GM21786 (cell line): ENCODE measurements at regions not wholly inside any gene's neighbourhood (a gene's known extent, or its start where the extent isn't known, plus 50 kb on each side); places are given as distances from the start of the nearest gene placed in this dataset.
"Not testable (repeated sequence)": the region's sequence is repeated elsewhere in the genome, so short reads cannot be mapped to it uniquely, and the experiment has no call there.

ENCODE experiments used
- ATAC-seq: cut with Tn5 transposase; IDR thresholded peaks from one replicate; pipeline ENCODE4 v1.9.1; 2021; ENCODE audit not compliant: unreplicated experiment

- ATAC-seq: no peak
These were observed 261.8 kb upstream of the CYRIA start for GRCh38 chr2:16927398-16927797.

- no peak for ATAC-seq
These were observed 259.5 kb upstream of the CYRIA start for GRCh38 chr2:16925145-16925544.

GRCh38 chr2:16915341-16915755, 249.7 kb upstream of the CYRIA start:
- not testable (repeated sequence) for ATAC-seq

GRCh38 chr2:16911746-16912145, 246.1 kb upstream of the CYRIA start:
- no peak for ATAC-seq

GRCh38 chr2:16908656-16909055, 243.0 kb upstream of the CYRIA start:
- no peak for ATAC-seq

GRCh38 chr2:16907645-16908282, 242.1 kb upstream of the CYRIA start:
- no peak for ATAC-seq

GRCh38 chr2:16905325-16905724, 239.7 kb upstream of the CYRIA start:
- ATAC-seq: not testable (repeated sequence)

- ATAC-seq: peak; percentile 85
These were observed 234.9 kb upstream of the CYRIA start for GRCh38 chr2:16900405-16901025.

GRCh38 chr2:16899958-16900357, 234.3 kb upstream of the CYRIA start:
- ATAC-seq: no peak

GRCh38 chr2:16890081-16890480, 224.4 kb upstream of the CYRIA start:
- no peak for ATAC-seq

- ATAC-seq: no peak
These were observed 219.4 kb upstream of the CYRIA start for GRCh38 chr2:16885027-16885426.

- no peak for ATAC-seq
These were observed 217.1 kb upstream of the CYRIA start for GRCh38 chr2:16882706-16883105.

- no peak for ATAC-seq
These were observed 215.5 kb upstream of the CYRIA start for GRCh38 chr2:16881122-16881521.

- no peak for ATAC-seq
These were observed 205.8 kb upstream of the CYRIA start for GRCh38 chr2:16871411-16871810.

GRCh38 chr2:16870491-16871076, 204.9 kb upstream of the CYRIA start:
- ATAC-seq: no peak

GRCh38 chr2:16869711-16870110, 204.1 kb upstream of the CYRIA start:
- no peak for ATAC-seq

- ATAC-seq: no peak
These were observed 196.8 kb upstream of the CYRIA start for GRCh38 chr2:16862471-16862870.

- ATAC-seq: no peak
These were observed 195.9 kb upstream of the CYRIA start for GRCh38 chr2:16861530-16861929.

GRCh38 chr2:16861111-16861510, 195.5 kb upstream of the CYRIA start:
- ATAC-seq: no peak

- ATAC-seq: no peak
These were observed 195.0 kb upstream of the CYRIA start for GRCh38 chr2:16860627-16861026.

GRCh38 chr2:16855183-16855582, 189.5 kb upstream of the CYRIA start:
- ATAC-seq: no peak

GRCh38 chr2:16853088-16853487, 187.5 kb upstream of the CYRIA start:
- ATAC-seq: no peak

GRCh38 chr2:16852651-16853050, 187.0 kb upstream of the CYRIA start:
- no peak for ATAC-seq
